ENCODE measurements at regions not wholly inside any gene's neighbourhood (a gene's known extent, or its start where the extent isn't known, plus 50 kb on each side); places are given as distances from the start of the nearest gene placed in this dataset.

DNA sequence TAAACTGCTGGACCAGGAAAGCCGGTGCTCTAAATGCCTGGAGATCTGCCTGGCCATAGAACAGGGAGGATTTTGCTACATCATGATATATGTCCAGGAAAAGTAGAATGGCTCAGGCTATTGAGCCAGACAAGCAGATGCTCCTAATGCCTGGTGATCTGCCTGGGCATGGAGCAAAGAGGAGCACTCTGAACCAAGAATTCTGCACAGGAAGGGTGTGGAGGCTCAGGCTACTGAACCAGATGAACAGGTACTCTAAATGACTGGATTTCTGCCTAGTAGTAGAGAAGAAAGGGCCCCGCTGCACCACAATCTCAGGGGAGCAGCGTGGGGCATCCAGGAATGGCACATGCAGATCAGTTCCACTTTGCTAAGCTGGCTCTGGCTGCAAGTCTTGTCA is 607.9 kb downstream of the ANKRD50 start:
- ATAC-seq (ENCODE audit: low read depth) (no peak), DNase-seq (no peak)
- Histone ChIP-seq H3K36me3 (replicated peaks in 1 of 2; ENCODE audit: control extremely low read depth in 1 of 2, control insufficient read depth in 1 of 2, extremely low read depth in 1 of 2, insufficient read depth in 2 of 2, low read length in 1 of 2) (no peaks in the 10 kb centered on the region), H3K27ac (ENCODE audit: low read length in 2 of 2) (no peak overlapping the region), H3K4me3 (ENCODE audit: control extremely low read depth in 1 of 5, extremely low read depth in 1 of 5, insufficient read depth in 1 of 5, low read depth in 2 of 5, low read length in 4 of 5) (no peak overlapping the region), H3K4me2 (replicated peaks; ENCODE audit: low read depth, low read length, poor library complexity, severe bottlenecking) (no peak overlapping the region), H2AFZ (ENCODE audit: insufficient read depth, low read depth, low read length, poor library complexity, severe bottlenecking) (no peak overlapping the region), H3K4me1 (ENCODE audit: control insufficient read depth in 2 of 2, insufficient read depth in 2 of 2, low read length in 2 of 2) (no peaks in the 10 kb centered on the region), H3K9me3 (ENCODE audit: control extremely low read depth in 1 of 3, control insufficient read depth in 2 of 3, insufficient read depth in 1 of 3, low read length in 2 of 3) (peaks cover 0 to 11% (median 0%) of the 10 kb centered on the region in 3 donors), H3K27me3 (replicated peaks in 1 of 4; ENCODE audit: control extremely low read depth in 1 of 4, control insufficient read depth in 3 of 4, insufficient read depth in 4 of 4, low read length in 3 of 4) (no peaks in the 10 kb centered on the region), H3K79me2 (ENCODE audit: control insufficient read depth, insufficient read depth, low read length) (no peaks in the 10 kb centered on the region), H3K9ac (ENCODE audit: low read length) (no peak overlapping the region), H4K20me1 (ENCODE audit: control insufficient read depth, insufficient read depth, low read length, poor library complexity, severe bottlenecking) (no peaks in the 10 kb centered on the region)
- H3K4me3 Mint-ChIP-seq, result no peak overlapping the region
- TF ChIP-seq, protein P1, sequence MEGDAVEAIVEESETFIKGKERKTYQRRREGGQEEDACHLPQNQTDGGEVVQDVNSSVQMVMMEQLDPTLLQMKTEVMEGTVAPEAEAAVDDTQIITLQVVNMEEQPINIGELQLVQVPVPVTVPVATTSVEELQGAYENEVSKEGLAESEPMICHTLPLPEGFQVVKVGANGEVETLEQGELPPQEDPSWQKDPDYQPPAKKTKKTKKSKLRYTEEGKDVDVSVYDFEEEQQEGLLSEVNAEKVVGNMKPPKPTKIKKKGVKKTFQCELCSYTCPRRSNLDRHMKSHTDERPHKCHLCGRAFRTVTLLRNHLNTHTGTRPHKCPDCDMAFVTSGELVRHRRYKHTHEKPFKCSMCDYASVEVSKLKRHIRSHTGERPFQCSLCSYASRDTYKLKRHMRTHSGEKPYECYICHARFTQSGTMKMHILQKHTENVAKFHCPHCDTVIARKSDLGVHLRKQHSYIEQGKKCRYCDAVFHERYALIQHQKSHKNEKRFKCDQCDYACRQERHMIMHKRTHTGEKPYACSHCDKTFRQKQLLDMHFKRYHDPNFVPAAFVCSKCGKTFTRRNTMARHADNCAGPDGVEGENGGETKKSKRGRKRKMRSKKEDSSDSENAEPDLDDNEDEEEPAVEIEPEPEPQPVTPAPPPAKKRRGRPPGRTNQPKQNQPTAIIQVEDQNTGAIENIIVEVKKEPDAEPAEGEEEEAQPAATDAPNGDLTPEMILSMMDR (IDR thresholded peaks at IDR 0.05), result no peak
- TF ChIP-seq EZH2 (IDR thresholded peaks at IDR 0.05; ENCODE audit: borderline replicate concordance, insufficient read depth, low read depth, low read length, poor library complexity, severe bottlenecking), result no peak
- no peaks in the 10 kb centered on the region for H3K4me1 Mint-ChIP-seq
- POLR2A ChIA-PET, result no interaction called here
- 80% methylated on average over 3 of the region's 3 CpGs for WGBS (ENCODE audit: insufficient coverage)
- CTCF ChIA-PET, result no interaction called here
- intact Hi-C loops (cut with micrococcal nuclease), result no loop called here
- H3K27me3 Mint-ChIP-seq, result no peaks in the 10 kb centered on the region
- H3K27ac Mint-ChIP-seq, result no peak overlapping the region
- peaks cover 6% of the 10 kb centered on the region for H3K9me3 Mint-ChIP-seq (ENCODE audit: insufficient read depth)

DNA sequence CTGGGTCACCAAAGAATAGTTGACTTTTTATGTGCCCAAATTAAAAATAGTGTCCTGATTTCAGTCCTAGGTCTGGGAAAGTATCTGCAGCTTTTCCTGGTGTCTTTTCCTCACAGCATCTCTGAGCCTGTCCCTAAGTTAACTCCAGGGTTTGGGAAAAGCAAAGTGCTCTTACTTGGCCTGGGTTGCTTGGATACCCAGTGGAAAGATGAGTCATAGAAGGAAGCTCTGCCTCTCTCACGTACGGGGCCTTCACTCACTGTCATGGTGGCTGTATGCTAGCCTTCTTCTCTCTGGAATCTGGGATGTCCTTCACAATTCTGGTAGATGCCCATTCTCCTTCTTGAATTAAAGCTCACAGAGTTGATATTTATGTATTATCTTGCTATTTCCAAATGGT is 607.3 kb downstream of the ANKRD50 start:
- TF ChIP-seq EZH2 (IDR thresholded peaks at IDR 0.05; ENCODE audit: borderline replicate concordance, insufficient read depth, low read depth, low read length, poor library complexity, severe bottlenecking), result no peak
- TF ChIP-seq, protein P1 (IDR thresholded peaks at IDR 0.05), result no peak
- H2AFZ ChIP-seq (ENCODE audit: insufficient read depth, low read depth, low read length, poor library complexity, severe bottlenecking), result no peak overlapping the region
- H3K36me3 ChIP-seq (replicated peaks in 1 of 2; ENCODE audit: control extremely low read depth in 1 of 2, control insufficient read depth in 1 of 2, extremely low read depth in 1 of 2, insufficient read depth in 2 of 2, low read length in 1 of 2), result no peaks in the 10 kb centered on the region
- intact Hi-C loops (cut with micrococcal nuclease), result no loop called here
- H3K9me3 ChIP-seq (ENCODE audit: control extremely low read depth in 1 of 3, control insufficient read depth in 2 of 3, insufficient read depth in 1 of 3, low read length in 2 of 3), result peaks cover 0 to 11% (median 0%) of the 10 kb centered on the region in 3 donors
- H3K4me3 ChIP-seq (ENCODE audit: control extremely low read depth in 1 of 5, extremely low read depth in 1 of 5, insufficient read depth in 1 of 5, low read depth in 2 of 5, low read length in 4 of 5), result no peak overlapping the region
- no peaks in the 10 kb centered on the region for H3K79me2 ChIP-seq (ENCODE audit: control insufficient read depth, insufficient read depth, low read length)
- Mint-ChIP-seq H3K4me3 (no peak overlapping the region), H3K9me3 (ENCODE audit: insufficient read depth) (peaks cover 6% of the 10 kb centered on the region), H3K4me1 (no peaks in the 10 kb centered on the region), H3K27ac (no peak overlapping the region), H3K27me3 (no peaks in the 10 kb centered on the region)
- H3K9ac ChIP-seq (ENCODE audit: low read length), result no peak overlapping the region
- CTCF ChIA-PET, result no interaction called here
- DNase-seq, result no peak
- no peaks in the 10 kb centered on the region for H3K4me1 ChIP-seq (ENCODE audit: control insufficient read depth in 2 of 2, insufficient read depth in 2 of 2, low read length in 2 of 2)
- no peak overlapping the region for H3K4me2 ChIP-seq (replicated peaks; ENCODE audit: low read depth, low read length, poor library complexity, severe bottlenecking)
- no peak overlapping the region for H3K27ac ChIP-seq (ENCODE audit: low read length in 2 of 2)
- no peaks in the 10 kb centered on the region for H4K20me1 ChIP-seq (ENCODE audit: control insufficient read depth, insufficient read depth, low read length, poor library complexity, severe bottlenecking)
- POLR2A ChIA-PET, result no interaction called here
- no peak for ATAC-seq (ENCODE audit: low read depth)
- 100% methylated on average over 2 of the region's 2 CpGs for WGBS (ENCODE audit: insufficient coverage)
- H3K27me3 ChIP-seq (replicated peaks in 1 of 4; ENCODE audit: control extremely low read depth in 1 of 4, control insufficient read depth in 3 of 4, insufficient read depth in 4 of 4, low read length in 3 of 4), result no peaks in the 10 kb centered on the region

All from B cell (primary cell).